ENCODE measurements at regions not wholly inside any gene's neighbourhood (a gene's known extent, or its start where the extent isn't known, plus 50 kb on each side); places are given as distances from the start of the nearest gene placed in this dataset.

DNA sequence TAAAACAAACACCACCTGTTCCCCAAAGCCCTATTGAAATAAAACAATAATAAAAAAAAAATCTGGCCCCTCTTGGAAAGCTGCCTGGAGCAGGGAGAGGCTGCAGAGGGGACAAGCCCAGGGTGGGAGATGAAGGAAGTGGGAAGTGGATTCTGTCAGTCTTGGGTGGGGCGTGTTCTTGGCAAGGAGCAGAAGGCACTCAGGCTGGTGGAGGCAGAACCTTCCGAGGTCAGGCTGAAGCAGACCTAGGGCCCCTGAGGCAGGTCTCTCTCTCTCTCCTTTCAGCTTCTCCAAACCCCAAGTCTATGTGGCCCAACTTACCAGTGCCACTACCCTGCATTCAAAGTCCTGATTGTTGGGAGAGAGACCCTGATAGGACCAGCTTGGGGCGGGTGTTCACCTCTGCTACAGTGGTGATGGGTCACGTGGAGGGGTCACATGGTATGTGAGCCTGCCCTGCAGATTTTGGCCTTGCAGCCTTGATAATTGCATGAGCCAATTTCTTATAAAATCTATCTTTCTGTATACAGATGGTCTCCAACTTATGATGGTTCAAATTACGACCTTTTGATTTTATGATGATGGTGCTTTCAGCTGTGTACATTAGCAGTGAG lies 145.4 kb upstream of the C1orf174 start:
- H3K4me1 ChIP-seq, result no peaks in the 10 kb centered on the region
- no peak overlapping the region for H3K4me3 ChIP-seq
- intact Hi-C loops (cut with DNase I), result no loop called here
- peaks cover 16% of the 10 kb centered on the region for H3K27me3 ChIP-seq
- H3K36me3 ChIP-seq, result no peaks in the 10 kb centered on the region
- no peak for ATAC-seq
- H3K27ac ChIP-seq, result no peak overlapping the region
- DNase-seq, result no peak
- H3K9me3 ChIP-seq, result no peaks in the 10 kb centered on the region
- TF ChIP-seq, protein P1, sequence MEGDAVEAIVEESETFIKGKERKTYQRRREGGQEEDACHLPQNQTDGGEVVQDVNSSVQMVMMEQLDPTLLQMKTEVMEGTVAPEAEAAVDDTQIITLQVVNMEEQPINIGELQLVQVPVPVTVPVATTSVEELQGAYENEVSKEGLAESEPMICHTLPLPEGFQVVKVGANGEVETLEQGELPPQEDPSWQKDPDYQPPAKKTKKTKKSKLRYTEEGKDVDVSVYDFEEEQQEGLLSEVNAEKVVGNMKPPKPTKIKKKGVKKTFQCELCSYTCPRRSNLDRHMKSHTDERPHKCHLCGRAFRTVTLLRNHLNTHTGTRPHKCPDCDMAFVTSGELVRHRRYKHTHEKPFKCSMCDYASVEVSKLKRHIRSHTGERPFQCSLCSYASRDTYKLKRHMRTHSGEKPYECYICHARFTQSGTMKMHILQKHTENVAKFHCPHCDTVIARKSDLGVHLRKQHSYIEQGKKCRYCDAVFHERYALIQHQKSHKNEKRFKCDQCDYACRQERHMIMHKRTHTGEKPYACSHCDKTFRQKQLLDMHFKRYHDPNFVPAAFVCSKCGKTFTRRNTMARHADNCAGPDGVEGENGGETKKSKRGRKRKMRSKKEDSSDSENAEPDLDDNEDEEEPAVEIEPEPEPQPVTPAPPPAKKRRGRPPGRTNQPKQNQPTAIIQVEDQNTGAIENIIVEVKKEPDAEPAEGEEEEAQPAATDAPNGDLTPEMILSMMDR (IDR thresholded peaks at IDR 0.05), result no peak

DNA sequence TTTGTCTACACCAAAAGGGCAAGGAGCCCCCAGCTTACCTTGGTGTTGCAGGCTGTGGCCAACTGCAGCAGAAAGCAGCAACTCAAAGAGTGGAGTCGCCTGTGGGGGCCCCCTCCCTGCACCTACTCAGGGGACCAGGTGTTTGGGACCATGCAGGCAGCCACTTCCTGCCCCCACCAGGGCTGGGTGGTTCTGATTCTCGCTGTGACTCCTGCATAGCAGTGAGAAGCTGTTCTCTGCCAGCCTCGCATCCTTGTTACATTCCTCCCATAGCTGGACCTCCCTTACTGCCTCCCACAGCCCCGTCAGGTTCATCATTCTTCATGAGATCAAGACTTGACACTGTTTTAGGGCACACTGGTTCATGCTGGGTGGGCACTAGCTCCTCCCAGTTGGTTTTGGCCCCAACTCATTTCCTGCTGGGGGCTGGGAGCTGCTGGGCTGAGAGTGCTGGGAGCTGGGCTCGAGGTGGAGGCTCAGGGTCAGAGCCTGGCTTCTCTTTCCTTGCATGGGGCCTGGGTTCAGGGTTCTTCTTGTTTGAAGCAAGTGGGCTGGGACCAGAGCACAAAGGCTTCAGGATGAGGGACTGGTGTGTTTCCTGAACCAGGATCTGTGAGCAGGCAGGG lies 146.9 kb upstream of the C1orf174 start:
- no peak for ATAC-seq
- Histone ChIP-seq H3K4me3 (no peak overlapping the region), H3K27me3 (peaks cover 21% of the 10 kb centered on the region), H3K36me3 (no peaks in the 10 kb centered on the region), H3K4me1 (no peaks in the 10 kb centered on the region), H3K9me3 (no peaks in the 10 kb centered on the region), H3K27ac (no peak overlapping the region)
- no peak for DNase-seq
- intact Hi-C loops (cut with DNase I), result no loop called here
- TF ChIP-seq, protein P1 (IDR thresholded peaks at IDR 0.05), result no peak

DNA sequence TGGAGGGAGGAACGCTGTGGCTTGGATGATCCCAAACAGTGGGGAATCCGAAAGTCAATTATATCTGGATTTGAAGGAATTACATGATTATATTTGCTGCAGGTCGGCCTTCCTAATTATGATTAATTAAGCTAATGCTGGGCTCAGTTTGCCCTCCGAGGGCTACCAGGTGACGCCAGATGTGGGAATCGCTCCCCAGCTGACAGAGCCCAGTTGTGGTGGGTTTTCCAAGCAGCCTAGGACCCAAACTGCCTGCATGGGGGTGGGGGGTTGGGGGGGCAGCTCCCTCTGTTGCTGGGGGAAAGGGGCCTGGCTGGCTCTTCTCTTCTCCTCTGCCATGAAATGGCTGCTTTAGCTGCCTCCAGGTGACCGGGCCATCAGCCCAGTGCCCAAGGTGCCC lies 147.6 kb upstream of the C1orf174 start:
- Histone ChIP-seq H3K27ac (no peak overlapping the region), H3K36me3 (no peaks in the 10 kb centered on the region), H3K9me3 (no peaks in the 10 kb centered on the region), H3K27me3 (peaks cover 21% of the 10 kb centered on the region), H3K4me3 (no peak overlapping the region), H3K4me1 (no peaks in the 10 kb centered on the region)
- ATAC-seq, result no peak
- TF ChIP-seq, protein P1 (IDR thresholded peaks at IDR 0.05), result no peak
- no peak for DNase-seq
- intact Hi-C loops (cut with DNase I), result no loop called here

DNA sequence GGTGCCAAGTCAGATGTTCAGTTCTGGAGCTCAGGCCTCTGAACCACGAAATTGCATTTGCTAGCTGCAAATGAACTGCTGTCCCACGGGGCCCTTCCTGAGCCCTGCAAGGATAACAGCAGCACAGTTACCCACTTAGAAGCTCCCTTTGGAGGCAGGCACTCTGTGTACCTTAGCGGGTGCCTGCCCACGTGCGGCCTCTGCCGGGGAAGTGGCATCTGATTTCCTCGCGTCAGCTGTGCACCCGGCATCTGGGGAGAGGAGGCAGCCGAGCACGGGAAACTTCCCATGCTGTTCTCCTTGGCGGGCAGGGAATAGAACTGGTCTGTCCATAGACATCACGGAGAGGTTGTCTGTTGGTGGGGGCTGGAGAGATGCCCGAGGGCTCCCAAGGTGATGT lies 148.0 kb upstream of the C1orf174 start:
- intact Hi-C loops (cut with DNase I), result no loop called here

DNA sequence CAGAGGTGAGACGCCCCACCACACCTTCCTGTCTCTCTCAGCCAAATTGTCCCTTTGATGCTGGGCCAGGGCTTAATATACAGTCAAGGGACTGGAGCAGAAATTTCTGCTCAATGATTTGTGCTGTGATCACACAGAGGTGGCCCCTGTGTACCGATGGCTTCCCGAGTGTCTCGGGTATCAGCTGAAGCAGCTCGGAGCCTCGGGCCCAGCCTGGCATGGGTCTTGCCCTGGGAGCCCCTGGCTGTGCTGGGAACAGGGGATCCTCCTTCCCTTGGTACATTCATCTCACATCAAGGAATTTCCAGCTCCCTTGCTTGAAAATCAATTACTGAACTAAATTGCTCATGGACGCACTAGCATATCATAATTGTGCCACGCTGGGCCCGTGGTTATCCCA lies 148.8 kb upstream of the C1orf174 start:
- DNase-seq (no peak), ATAC-seq (no peak)
- Histone ChIP-seq H3K9me3 (no peaks in the 10 kb centered on the region), H3K27me3 (peaks cover 21% of the 10 kb centered on the region), H3K4me1 (no peaks in the 10 kb centered on the region), H3K36me3 (no peaks in the 10 kb centered on the region), H3K4me3 (no peak overlapping the region), H3K27ac (no peak overlapping the region)
- TF ChIP-seq, protein P1 (IDR thresholded peaks at IDR 0.05), result no peak
- intact Hi-C loops (cut with DNase I), result no loop called here

More for the DNA sequence above, 148.0 kb upstream of the C1orf174 start:
- Histone ChIP-seq H3K4me1 (no peaks in the 10 kb centered on the region), H3K36me3 (no peaks in the 10 kb centered on the region), H3K4me3 (no peak overlapping the region), H3K27ac (no peak overlapping the region), H3K27me3 (peaks cover 21% of the 10 kb centered on the region), H3K9me3 (no peaks in the 10 kb centered on the region)
- DNase-seq (no peak), ATAC-seq (no peak)
- TF ChIP-seq, protein P1 (IDR thresholded peaks at IDR 0.05), result no peak
